HEK293 (cell line): ENCODE measurements at regions not wholly inside any gene's neighbourhood (a gene's known extent, or its start where the extent isn't known, plus 50 kb on each side); places are given as distances from the start of the nearest gene placed in this dataset.

Experiments
- CTCF ChIP-seq: fragments of 450-650 bp; formaldehyde crosslinking; IDR thresholded peaks from 2 replicates; pipeline ENCODE4 v1.5.1; 2016; ENCODE audit warnings: missing biosample characterization, missing genetic modification characterization
- KLF17 ChIP-seq: fragments of 450-650 bp; formaldehyde crosslinking; IDR thresholded peaks from 2 replicates; pipeline ENCODE4 v1.5.1; 2016; ENCODE audit warnings: missing biosample characterization, missing genetic modification characterization
- KLF9 ChIP-seq: fragments of 450-650 bp; formaldehyde crosslinking; IDR thresholded peaks from 2 replicates; pipeline ENCODE4 v1.5.1; 2016; ENCODE audit warnings: missing biosample characterization, missing genetic modification characterization, low read depth
- PBX3 ChIP-seq: sonication (generic); formaldehyde crosslinking; IDR thresholded peaks from 2 replicates; pipeline ENCODE4 v1.8.1; 2022; ENCODE audit warnings: mild to moderate bottlenecking, moderate library complexity, missing genetic modification reagents
- ZBTB26 ChIP-seq: fragments of 450-650 bp; formaldehyde crosslinking; optimal IDR thresholded peaks from 2 replicates; pipeline ENCODE3; 2016; ENCODE audit warnings: missing biosample characterization, mild to moderate bottlenecking, missing genetic modification characterization
- ZNF169 ChIP-seq: fragments of 450-650 bp; formaldehyde crosslinking; IDR thresholded peaks from 2 replicates; pipeline ENCODE4 v1.5.1; 2016; ENCODE audit warnings: missing biosample characterization, missing genetic modification characterization
- ZNF366 ChIP-seq: fragments of 450-650 bp; formaldehyde crosslinking; conservative IDR thresholded peaks from 2 replicates; pipeline ENCODE4 v1.5.1; 2016; ENCODE audit warnings: missing biosample characterization, missing genetic modification characterization
- ZNF488 ChIP-seq: fragments of 450-650 bp; formaldehyde crosslinking; IDR thresholded peaks from 2 replicates; pipeline ENCODE4 v1.5.1; 2016; ENCODE audit warnings: missing biosample characterization, missing genetic modification characterization
- ZNF558 ChIP-seq: fragments of 450-650 bp; formaldehyde crosslinking; IDR thresholded peaks from 2 replicates; pipeline ENCODE4 v1.5.1; 2016; ENCODE audit warnings: missing biosample characterization, missing genetic modification characterization

- TF ChIP-seq ZNF169 (tag by site-specific recombination) = no peak
- TF ChIP-seq ZNF488 = no peak
- TF ChIP-seq CTCF = no peak
- no peak for TF ChIP-seq KLF17
- no peak for TF ChIP-seq ZBTB26 (tag by site-specific recombination)
- no peak for TF ChIP-seq ZNF366 (tag by site-specific recombination)
- no peak for TF ChIP-seq KLF9
- TF ChIP-seq PBX3 (CRISPR knock-in tag) = no peak
- no peak for TF ChIP-seq ZNF558 (tag by site-specific recombination)
These were observed 254.0 kb upstream of the ATXN7L3B start for GRCh38 chr12:74283646-74284045.
